ENCODE measurements at regions not wholly inside any gene's neighbourhood (a gene's known extent, or its start where the extent isn't known, plus 50 kb on each side); places are given as distances from the start of the nearest gene placed in this dataset.

DNA sequence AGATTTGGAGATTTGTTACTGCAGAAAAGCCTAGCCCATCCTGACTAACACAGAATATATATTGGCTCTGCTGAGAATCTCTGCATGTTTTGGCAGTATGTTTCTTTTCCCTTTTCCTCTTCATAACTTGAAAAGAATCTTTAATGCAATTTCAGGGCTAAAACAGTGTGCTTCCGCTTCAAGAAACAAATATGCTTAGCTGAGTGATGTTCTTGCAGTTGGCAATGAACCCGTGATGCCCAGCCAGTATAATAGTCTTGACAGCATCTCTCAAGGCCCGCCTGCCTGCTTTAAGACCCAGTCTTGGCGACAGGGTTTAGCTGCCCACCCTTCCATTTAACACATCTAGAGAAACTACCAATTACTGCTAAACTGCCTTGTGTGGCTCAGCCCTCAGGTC lies 184.5 kb downstream of the INO80D start:
- Histone ChIP-seq H3K4me3 (no peak overlapping the region), H3K9me3 (no peaks in the 10 kb centered on the region), H3K36me3 (ENCODE audit: low read depth) (no peaks in the 10 kb centered on the region), H3K4me1 (ENCODE audit: low read depth) (peaks cover 23% of the 10 kb centered on the region)
- DNase-seq, result no peak
- TF ChIP-seq, protein P1, sequence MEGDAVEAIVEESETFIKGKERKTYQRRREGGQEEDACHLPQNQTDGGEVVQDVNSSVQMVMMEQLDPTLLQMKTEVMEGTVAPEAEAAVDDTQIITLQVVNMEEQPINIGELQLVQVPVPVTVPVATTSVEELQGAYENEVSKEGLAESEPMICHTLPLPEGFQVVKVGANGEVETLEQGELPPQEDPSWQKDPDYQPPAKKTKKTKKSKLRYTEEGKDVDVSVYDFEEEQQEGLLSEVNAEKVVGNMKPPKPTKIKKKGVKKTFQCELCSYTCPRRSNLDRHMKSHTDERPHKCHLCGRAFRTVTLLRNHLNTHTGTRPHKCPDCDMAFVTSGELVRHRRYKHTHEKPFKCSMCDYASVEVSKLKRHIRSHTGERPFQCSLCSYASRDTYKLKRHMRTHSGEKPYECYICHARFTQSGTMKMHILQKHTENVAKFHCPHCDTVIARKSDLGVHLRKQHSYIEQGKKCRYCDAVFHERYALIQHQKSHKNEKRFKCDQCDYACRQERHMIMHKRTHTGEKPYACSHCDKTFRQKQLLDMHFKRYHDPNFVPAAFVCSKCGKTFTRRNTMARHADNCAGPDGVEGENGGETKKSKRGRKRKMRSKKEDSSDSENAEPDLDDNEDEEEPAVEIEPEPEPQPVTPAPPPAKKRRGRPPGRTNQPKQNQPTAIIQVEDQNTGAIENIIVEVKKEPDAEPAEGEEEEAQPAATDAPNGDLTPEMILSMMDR (IDR thresholded peaks at IDR 0.05), result no peak
- ATAC-seq, result no peak
- intact Hi-C loops (cut with DNase I, micrococcal nuclease), result no loop called here

DNA sequence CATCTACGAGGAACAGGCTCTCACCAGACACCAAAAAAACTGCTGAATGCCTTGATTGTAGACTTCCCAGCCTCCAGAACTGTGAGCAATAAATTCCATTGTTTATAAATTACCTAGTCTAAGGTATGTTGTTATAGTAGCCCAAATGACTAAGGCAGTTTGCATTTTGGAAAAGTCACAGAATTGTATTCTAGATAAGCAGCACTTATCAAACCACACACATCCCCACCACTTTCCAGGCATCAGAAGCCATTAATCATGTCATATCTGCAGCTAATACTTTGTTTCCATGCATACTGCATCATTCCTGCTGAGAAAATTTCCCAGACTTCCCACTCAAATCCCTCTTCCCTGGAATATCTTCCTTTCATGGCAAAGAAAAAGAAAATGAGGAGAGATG lies 187.2 kb downstream of the INO80D start:
- intact Hi-C loops (cut with DNase I, micrococcal nuclease), result no loop called here
- Histone ChIP-seq H3K4me3 (no peak overlapping the region), H3K4me1 (ENCODE audit: low read depth) (peaks cover 15% of the 10 kb centered on the region), H3K36me3 (ENCODE audit: low read depth) (no peaks in the 10 kb centered on the region), H3K9me3 (no peaks in the 10 kb centered on the region)
- TF ChIP-seq, protein P1 (IDR thresholded peaks at IDR 0.05), result no peak
- DNase-seq (no peak), ATAC-seq (no peak)

DNA sequence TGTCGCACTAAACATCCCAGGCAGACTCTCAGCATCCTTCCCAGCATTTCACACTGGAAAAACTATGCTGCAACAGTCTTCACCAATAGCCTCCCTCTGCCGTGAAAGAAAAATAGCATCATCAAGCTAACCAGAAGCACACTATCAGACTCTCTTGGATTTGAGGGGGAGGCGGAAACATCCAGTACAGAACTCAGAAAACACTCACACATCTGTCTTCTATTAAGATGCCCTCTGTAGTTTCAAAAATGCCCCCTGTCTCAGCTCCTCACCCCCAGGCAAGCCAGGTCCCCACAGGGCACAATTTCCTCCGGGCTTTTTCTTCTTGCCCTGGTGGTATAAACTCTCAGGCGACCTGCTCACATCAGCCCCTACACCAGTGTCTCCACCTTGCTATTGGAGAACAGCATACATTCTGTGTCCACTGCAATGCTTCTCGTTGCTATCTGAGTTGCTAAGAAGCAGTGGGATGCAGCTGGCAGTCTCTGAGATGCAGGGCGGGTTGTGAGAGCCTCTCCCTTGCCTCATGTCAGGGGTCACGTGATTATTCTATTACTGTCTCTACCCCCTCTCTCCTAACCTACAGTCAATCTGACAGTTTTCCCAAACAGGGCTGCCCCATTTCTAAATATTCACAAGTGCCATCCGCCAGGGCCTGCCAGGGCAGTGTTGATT lies 189.9 kb downstream of the INO80D start:
- H3K36me3 ChIP-seq (ENCODE audit: low read depth), result no peaks in the 10 kb centered on the region
- DNase-seq, result no peak
- ATAC-seq, result no peak
- no peaks in the 10 kb centered on the region for H3K9me3 ChIP-seq
- H3K4me3 ChIP-seq, result no peak overlapping the region
- TF ChIP-seq, protein P1 (IDR thresholded peaks at IDR 0.05), result no peak
- intact Hi-C loops (cut with DNase I, micrococcal nuclease), result no loop called here
- H3K4me1 ChIP-seq (ENCODE audit: low read depth), result no peaks in the 10 kb centered on the region

DNA sequence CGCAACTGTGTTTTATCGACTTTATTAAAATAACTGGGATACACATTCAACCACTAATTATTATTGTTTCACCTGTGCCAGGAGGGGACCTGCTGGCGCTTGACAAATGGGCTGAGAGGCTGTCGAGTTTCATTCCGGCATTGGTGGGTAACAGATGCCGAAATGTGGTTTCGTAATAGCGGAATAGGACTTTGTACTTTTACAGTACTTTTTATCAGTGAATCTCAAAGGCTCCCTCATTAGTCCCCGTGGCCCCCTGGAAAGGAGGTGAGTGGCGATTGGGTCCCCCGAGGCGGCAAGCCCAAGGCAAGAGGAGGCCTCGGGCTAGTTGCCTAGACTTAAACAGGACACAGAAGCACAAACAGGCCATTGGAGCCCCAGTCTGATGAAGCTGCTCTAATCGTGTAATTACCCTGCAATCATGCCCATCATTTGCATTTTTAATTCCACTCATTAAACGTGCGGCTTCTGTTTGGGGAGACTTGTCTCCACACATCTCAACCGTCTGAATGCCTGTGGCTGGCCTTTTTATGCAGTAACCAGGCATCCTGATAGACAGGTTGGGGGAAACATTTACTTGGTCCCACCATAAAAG lies 193.2 kb downstream of the INO80D start:
- H3K36me3 ChIP-seq (ENCODE audit: low read depth), result no peaks in the 10 kb centered on the region
- no peak for ATAC-seq
- TF ChIP-seq, protein P1 (IDR thresholded peaks at IDR 0.05), result no peak
- no peak for DNase-seq
- no peaks in the 10 kb centered on the region for H3K4me1 ChIP-seq (ENCODE audit: low read depth)
- H3K4me3 ChIP-seq, result no peak overlapping the region
- intact Hi-C loops (cut with DNase I, micrococcal nuclease), result no loop called here
- no peaks in the 10 kb centered on the region for H3K9me3 ChIP-seq

DNA sequence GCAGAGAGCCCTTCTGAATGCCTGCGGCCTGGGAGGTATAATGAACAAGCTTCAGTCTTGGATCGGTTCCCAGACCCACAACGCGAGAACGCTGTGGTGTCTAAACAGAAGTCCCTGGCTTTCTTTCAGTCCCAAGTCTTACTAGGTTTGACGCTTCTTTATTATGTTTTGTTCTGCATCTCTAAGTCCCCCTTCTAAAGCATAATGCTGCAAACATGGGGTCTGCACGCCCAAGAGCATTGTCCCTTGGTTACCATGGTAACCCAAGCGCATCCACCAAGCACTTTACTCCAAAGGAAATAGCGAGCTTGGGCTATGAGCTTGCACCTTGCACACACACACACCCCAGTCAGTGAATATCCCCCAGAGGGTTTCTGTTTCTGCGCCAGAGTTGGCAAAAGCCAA lies 193.7 kb downstream of the INO80D start:
- H3K9me3 ChIP-seq, result no peaks in the 10 kb centered on the region
- TF ChIP-seq, protein P1 (IDR thresholded peaks at IDR 0.05), result no peak
- no peak for ATAC-seq
- no peak overlapping the region for H3K4me3 ChIP-seq
- no peaks in the 10 kb centered on the region for H3K4me1 ChIP-seq (ENCODE audit: low read depth)
- no peak for DNase-seq
- intact Hi-C loops (cut with DNase I, micrococcal nuclease), result no loop called here
- no peaks in the 10 kb centered on the region for H3K36me3 ChIP-seq (ENCODE audit: low read depth)
